ENCODE measurements at regions not wholly inside any gene's neighbourhood (a gene's known extent, or its start where the extent isn't known, plus 50 kb on each side); places are given as distances from the start of the nearest gene placed in this dataset.

DNA sequence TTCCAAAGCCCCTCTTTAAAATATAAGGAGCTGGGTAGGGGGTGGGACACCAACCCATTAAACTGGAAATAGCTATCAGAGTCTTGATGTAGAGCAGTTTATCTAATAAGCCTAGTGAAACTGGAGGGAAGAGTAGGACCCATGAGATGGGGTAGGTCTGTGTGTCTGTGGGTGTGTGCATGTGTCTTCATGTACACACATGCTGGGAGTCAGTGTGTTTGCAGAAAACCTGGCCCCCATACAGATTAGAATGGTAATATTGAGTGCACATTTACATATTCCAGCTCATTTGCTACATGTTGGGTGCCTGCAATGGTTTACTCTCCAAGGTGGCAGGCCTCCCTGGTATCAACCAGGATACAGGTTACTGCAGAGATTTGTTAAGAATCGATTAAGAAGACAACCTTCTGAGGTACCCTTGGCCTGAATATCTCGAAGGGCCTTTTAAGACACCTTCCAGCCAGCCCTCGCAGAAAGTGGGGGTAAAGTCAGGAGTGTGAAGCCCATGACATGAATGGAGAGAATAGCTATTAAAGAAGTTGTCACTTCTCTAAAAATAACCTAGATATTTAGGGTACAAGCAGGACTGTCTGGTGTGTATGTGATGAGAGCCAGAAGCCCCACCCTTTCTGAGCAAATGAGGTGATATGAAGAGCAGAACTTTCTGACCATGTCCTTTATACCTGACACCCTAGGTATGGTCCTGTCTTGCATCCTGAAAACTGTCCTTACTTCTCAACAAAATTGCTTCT is 75.7 kb upstream of the TEX13D start:
- no peak overlapping the region for H3K27ac ChIP-seq

DNA sequence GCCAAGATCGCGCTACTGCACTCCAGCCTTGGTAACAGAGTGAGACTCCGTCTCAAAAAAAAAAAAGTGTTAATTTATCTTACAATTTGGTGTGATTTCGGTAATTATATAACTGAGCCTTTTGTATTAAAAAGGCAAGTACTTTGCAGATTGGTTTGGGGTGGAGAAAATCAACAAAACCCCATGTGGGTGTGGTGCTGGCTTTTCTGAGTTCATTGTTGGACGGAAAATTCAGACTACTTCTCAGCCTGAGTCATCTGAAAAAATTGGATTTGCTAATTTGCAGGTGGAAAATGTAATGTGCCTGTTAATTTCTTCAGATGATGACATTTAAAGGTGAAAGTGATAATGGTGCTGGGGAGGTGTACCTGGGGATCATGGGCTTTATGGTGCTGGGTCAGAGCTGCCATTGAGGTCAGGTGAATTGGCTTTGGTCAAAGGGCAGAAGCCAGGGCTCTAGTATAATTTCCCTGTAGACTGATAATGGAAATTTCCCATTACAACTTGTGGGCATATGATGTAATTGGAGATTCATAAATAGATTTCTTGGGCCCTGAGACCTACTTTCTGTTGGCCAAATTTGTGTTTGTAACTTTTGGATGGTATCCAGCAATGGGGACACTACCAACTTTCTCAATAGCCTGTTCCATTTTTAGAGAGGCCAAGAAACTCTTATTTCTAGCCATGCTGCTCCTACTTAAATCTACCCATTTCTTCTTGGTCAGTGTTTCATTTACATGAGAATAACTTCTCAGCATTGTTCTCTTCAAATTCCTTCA is 74.3 kb upstream of the TEX13D start:
- no peak for DNase-seq
- no peak overlapping the region for H3K4me3 ChIP-seq
- no peaks in the 10 kb centered on the region for H3K27me3 ChIP-seq
- intact Hi-C loops (cut with DNase I; ENCODE audit: low total_unique reads), result no loop called here
- H3K9me3 ChIP-seq, result no peaks in the 10 kb centered on the region
- no peak overlapping the region for H3K27ac ChIP-seq
- no peaks in the 10 kb centered on the region for H3K4me1 ChIP-seq
- no peak for TF ChIP-seq POLR2AphosphoS5 (IDR thresholded peaks at IDR 0.05)
- 80 to 94% (median 86%) methylated on average over 5 of the region's 5 CpGs for whole genome bisulfite sequencing, 5 donors
- no peaks in the 10 kb centered on the region for H3K36me3 ChIP-seq

More for the DNA sequence above, 75.7 kb upstream of the TEX13D start:
- TF ChIP-seq EP300 (IDR thresholded peaks at IDR 0.05) (no peak), POLR2A (IDR thresholded peaks at IDR 0.05) (no peak), POLR2AphosphoS5 (IDR thresholded peaks at IDR 0.05) (no peak)
- TF ChIP-seq, protein P1, sequence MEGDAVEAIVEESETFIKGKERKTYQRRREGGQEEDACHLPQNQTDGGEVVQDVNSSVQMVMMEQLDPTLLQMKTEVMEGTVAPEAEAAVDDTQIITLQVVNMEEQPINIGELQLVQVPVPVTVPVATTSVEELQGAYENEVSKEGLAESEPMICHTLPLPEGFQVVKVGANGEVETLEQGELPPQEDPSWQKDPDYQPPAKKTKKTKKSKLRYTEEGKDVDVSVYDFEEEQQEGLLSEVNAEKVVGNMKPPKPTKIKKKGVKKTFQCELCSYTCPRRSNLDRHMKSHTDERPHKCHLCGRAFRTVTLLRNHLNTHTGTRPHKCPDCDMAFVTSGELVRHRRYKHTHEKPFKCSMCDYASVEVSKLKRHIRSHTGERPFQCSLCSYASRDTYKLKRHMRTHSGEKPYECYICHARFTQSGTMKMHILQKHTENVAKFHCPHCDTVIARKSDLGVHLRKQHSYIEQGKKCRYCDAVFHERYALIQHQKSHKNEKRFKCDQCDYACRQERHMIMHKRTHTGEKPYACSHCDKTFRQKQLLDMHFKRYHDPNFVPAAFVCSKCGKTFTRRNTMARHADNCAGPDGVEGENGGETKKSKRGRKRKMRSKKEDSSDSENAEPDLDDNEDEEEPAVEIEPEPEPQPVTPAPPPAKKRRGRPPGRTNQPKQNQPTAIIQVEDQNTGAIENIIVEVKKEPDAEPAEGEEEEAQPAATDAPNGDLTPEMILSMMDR (IDR thresholded peaks at IDR 0.05), result no peak
- H3K9me3 ChIP-seq, result no peaks in the 10 kb centered on the region
- no peaks in the 10 kb centered on the region for H3K27me3 ChIP-seq
- intact Hi-C loops (cut with DNase I; ENCODE audit: low total_unique reads), result no loop called here
- H3K4me1 ChIP-seq, result no peaks in the 10 kb centered on the region
- WGBS, 5 donors, result 55 to 100% (median 88%) methylated on average over 3 of the region's 3 CpGs
- DNase-seq, result no peak
- no peaks in the 10 kb centered on the region for H3K36me3 ChIP-seq
- H3K4me3 ChIP-seq, result no peak overlapping the region

DNA sequence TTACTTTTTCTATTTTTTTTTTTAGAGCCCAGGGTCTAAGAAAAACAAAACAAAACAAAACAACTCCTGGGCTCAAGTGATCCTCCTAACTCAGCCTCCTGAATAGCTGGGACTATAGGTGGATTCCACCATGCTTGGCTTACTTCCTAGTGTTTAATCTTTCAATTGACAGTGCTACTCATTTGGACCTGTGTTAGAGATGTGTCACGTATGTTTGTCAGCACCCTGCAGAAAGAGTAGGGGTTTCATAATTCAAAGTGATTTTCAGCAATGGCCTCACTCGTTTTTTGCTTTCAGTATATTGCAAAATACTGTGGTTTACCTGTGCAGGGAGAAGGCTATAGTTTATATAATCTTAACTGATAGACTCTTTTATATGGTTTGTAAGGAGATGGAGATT is 71.6 kb upstream of the TEX13D start:
- Histone ChIP-seq H3K4me3 (no peak overlapping the region), H3K27me3 (no peaks in the 10 kb centered on the region), H3K9me3 (no peaks in the 10 kb centered on the region), H3K27ac (no peak overlapping the region), H3K36me3 (no peaks in the 10 kb centered on the region), H3K4me1 (no peaks in the 10 kb centered on the region)
- intact Hi-C loops (cut with DNase I; ENCODE audit: low total_unique reads), result no loop called here
- no peak for DNase-seq
- no peak for TF ChIP-seq POLR2AphosphoS5 (IDR thresholded peaks at IDR 0.05)
- TF ChIP-seq, protein P1 (IDR thresholded peaks at IDR 0.05), result no peak
- TF ChIP-seq EP300 (IDR thresholded peaks at IDR 0.05), result no peak
- no peak for TF ChIP-seq POLR2A (IDR thresholded peaks at IDR 0.05)
- WGBS, 5 donors, result 48 to 74% (median 64%) methylated on average over 2 of the region's 2 CpGs

DNA sequence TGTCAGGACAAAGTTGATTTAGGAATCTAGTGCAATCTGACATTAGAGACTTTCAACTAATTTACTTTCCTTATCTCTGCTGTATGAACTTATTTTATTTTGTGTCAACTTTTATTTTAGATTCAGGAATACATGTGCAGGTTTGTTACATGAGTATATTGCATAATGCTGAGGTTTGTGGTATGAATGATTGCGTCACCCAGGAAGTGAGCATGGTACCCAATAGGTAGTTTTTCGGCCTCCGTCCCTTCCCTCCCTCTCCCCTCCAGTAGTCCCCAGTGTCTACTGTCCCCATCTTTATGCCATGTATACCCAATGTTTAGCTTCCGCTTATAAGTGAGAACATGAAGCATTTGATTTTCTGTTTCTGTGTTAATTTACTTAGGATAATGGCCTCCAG is 68.7 kb upstream of the TEX13D start:
- Histone ChIP-seq H3K4me3 (no peak overlapping the region), H3K27me3 (no peaks in the 10 kb centered on the region)
- WGBS, 5 donors, result 72 to 82% (median 79%) methylated on average over 4 of the region's 4 CpGs

More for the DNA sequence above, 68.7 kb upstream of the TEX13D start:
- H3K4me1 ChIP-seq, result no peaks in the 10 kb centered on the region
- H3K9me3 ChIP-seq, result no peaks in the 10 kb centered on the region
- TF ChIP-seq, protein P1 (IDR thresholded peaks at IDR 0.05), result no peak
- no peak for TF ChIP-seq POLR2A (IDR thresholded peaks at IDR 0.05)
- TF ChIP-seq POLR2AphosphoS5 (IDR thresholded peaks at IDR 0.05), result no peak
- TF ChIP-seq EP300 (IDR thresholded peaks at IDR 0.05), result no peak
- intact Hi-C loops (cut with DNase I; ENCODE audit: low total_unique reads), result no loop called here
- DNase-seq, result no peak
- H3K27ac ChIP-seq, result no peak overlapping the region
- H3K36me3 ChIP-seq, result no peaks in the 10 kb centered on the region
